SK-N-SH (cell line): ENCODE measurements at regions not wholly inside any gene's neighbourhood (a gene's known extent, or its start where the extent isn't known, plus 50 kb on each side); places are given as distances from the start of the nearest gene placed in this dataset.
"Not testable (repeated sequence)": the region's sequence is repeated elsewhere in the genome, so short reads cannot be mapped to it uniquely, and the experiment has no call there.

ENCODE experiments used
- CTCF ChIA-PET: fragments of 300-600, 350-600 bp; formaldehyde crosslinking; extraction: SDS; loops from one replicate; lab custom pipeline; 2021; lab: Yijun Ruan, JAX
- POLR2A ChIA-PET: fragments of 350-600 bp; sonication (Branson Sonifier 250); formaldehyde crosslinking; extraction: SDS; loops from one replicate; lab custom pipeline; 2020; ENCODE audit warnings: antibody characterized with exemption, inconsistent platforms; lab: Yijun Ruan, JAX
- DNase-seq: peaks from one replicate; pipeline ENCODE4 v3.0.0; 2012
- H2AFZ ChIP-seq: fragments of 200-600 bp; sonication (generic); 2 replicates; pipeline ENCODE4 v1.8.1; 2016; ENCODE audit warnings: antibody characterized with exemption, mild to moderate bottlenecking, low read depth
- H3F3A ChIP-seq: fragments of 200-600 bp; sonication (generic); replicated peaks from 2 replicates; pipeline ENCODE3; 2016; ENCODE audit warnings: antibody characterized with exemption, mild to moderate bottlenecking; ENCODE audit not compliant: insufficient read depth
- H3K27ac ChIP-seq, 2 experiments: fragments of 200-500 bp in 1 of 2; fragments of 200-600 bp in 1 of 2; sonication (Bioruptor generic) in 1 of 2; sonication (generic), shearing (Covaris generic) in 1 of 2; 2 replicates each; pipeline versions ENCODE4 v1.5.1 to v1.6.1; 2014 to 2016; ENCODE audit warnings: low read depth in 2 of 2, inconsistent platforms in 1 of 2, low read length in 1 of 2, mild to moderate bottlenecking in 1 of 2, mixed read lengths in 1 of 2
- H3K27me3 ChIP-seq: fragments of 200-600 bp; sonication (generic), shearing (Covaris generic); 2 replicates; pipeline ENCODE4 v1.6.1; 2016; ENCODE audit warnings: mixed run types; ENCODE audit not compliant: insufficient read depth
- H3K36me3 ChIP-seq, 2 experiments: fragments of 200-500 bp in 1 of 2; fragments of 200-600 bp in 1 of 2; sonication (Bioruptor generic) in 1 of 2; sonication (generic) in 1 of 2; replicated peaks in 1 of 2; 2 replicates each; pipeline versions ENCODE3 to v1.5.1; 2014 to 2016; ENCODE audit warnings: low read length in 1 of 2, mild to moderate bottlenecking in 1 of 2; ENCODE audit not compliant: insufficient read depth in 2 of 2, control insufficient read depth in 1 of 2
- H3K4me1 ChIP-seq, 2 experiments: fragments of 200-500 bp in 1 of 2; fragments of 200-600 bp in 1 of 2; sonication (Bioruptor generic) in 1 of 2; sonication (generic), shearing (Covaris generic) in 1 of 2; 2 replicates each; pipeline versions ENCODE4 v1.5.1 to v1.6.1; 2014 to 2016; ENCODE audit warnings: low read depth in 1 of 2, low read length in 1 of 2, mixed run types in 1 of 2; ENCODE audit not compliant: insufficient read depth in 2 of 2, control insufficient read depth in 1 of 2
- H3K4me2 ChIP-seq: fragments of 200-600 bp; sonication (generic), shearing (Covaris generic); 2 replicates; pipeline ENCODE4 v1.6.1; 2017; ENCODE audit warnings: mixed run types
- H3K4me3 ChIP-seq, 2 experiments: fragments of 200-500 bp in 1 of 2; fragments of 200-600 bp in 1 of 2; sonication (Bioruptor generic) in 1 of 2; sonication (generic), shearing (Covaris generic) in 1 of 2; 2 replicates each; pipeline versions ENCODE4 v1.5.1 to v1.8.1; 2014 to 2016; ENCODE audit warnings: low read depth in 2 of 2, inconsistent platforms in 1 of 2, low read length in 1 of 2, mild to moderate bottlenecking in 1 of 2, mixed read lengths in 1 of 2, moderate library complexity in 1 of 2
- H3K79me2 ChIP-seq: fragments of 200-600 bp; sonication (generic); 2 replicates; pipeline ENCODE4 v1.8.1; 2017; ENCODE audit warnings: mild to moderate bottlenecking; ENCODE audit not compliant: insufficient read depth
- H3K9ac ChIP-seq: fragments of 200-600 bp; sonication (generic); 2 replicates; pipeline ENCODE4 v1.6.1; 2017; ENCODE audit warnings: mixed run types
- H3K9me2 ChIP-seq: fragments of 200-600 bp; sonication (generic); 2 replicates; pipeline ENCODE4 v1.6.1; 2017; ENCODE audit warnings: mixed run types
- H3K9me3 ChIP-seq: fragments of 200-600 bp; sonication (generic); 2 replicates; pipeline ENCODE4 v1.6.1; 2017; ENCODE audit warnings: mixed run types, mild to moderate bottlenecking, moderate library complexity
- H4K20me1 ChIP-seq: fragments of 200-600 bp; sonication (generic); 2 replicates; pipeline ENCODE4 v1.6.1; 2017; ENCODE audit warnings: mild to moderate bottlenecking, mixed run types; ENCODE audit not compliant: insufficient read depth
- ELF1 ChIP-seq: IDR thresholded peaks from 2 replicates; pipeline ENCODE4 v1.4.0; 2012
- FOSL2 ChIP-seq: IDR thresholded peaks from 2 replicates; pipeline ENCODE4 v1.4.0; 2012; ENCODE audit warnings: low read depth, mild to moderate bottlenecking, moderate library complexity, borderline replicate concordance
- FOXJ3 ChIP-seq: sonication (generic); formaldehyde crosslinking; IDR thresholded peaks from 2 replicates; pipeline ENCODE4 v1.5.1; 2020; ENCODE audit warnings: mild to moderate bottlenecking, missing genetic modification reagents
- GABPA ChIP-seq: IDR thresholded peaks from 2 replicates; pipeline ENCODE4 v1.4.0; 2012; ENCODE audit warnings: low read depth, mild to moderate bottlenecking
- NRF1 ChIP-seq: IDR thresholded peaks from 2 replicates; pipeline ENCODE4 v1.6.1; 2012; ENCODE audit warnings: low read depth, mild to moderate bottlenecking, low read length
- POLR2AphosphoS5 ChIP-seq: IDR thresholded peaks from 2 replicates; pipeline ENCODE4 v1.6.1; 2012; ENCODE audit warnings: low read depth, low read length
- RAD21 ChIP-seq: IDR thresholded peaks from 2 replicates; pipeline ENCODE4 v1.6.1; 2012; ENCODE audit warnings: mild to moderate bottlenecking, low read length
- RCOR1 ChIP-seq: fragments of 150-350 bp; IDR thresholded peaks from 2 replicates; pipeline ENCODE4 v1.6.1; 2017; ENCODE audit warnings: antibody characterized with exemption, low read length
- RFX5 ChIP-seq: IDR thresholded peaks from 2 replicates; pipeline ENCODE4 v1.6.1; 2012; ENCODE audit warnings: mild to moderate bottlenecking, improper control_type of control experiment, low read length
- SIN3A ChIP-seq: IDR thresholded peaks from 2 replicates; pipeline ENCODE4 v1.6.1; 2012; ENCODE audit warnings: low read depth, mild to moderate bottlenecking, low read length, moderate library complexity, borderline replicate concordance
- TCF12 ChIP-seq: IDR thresholded peaks from 2 replicates; pipeline ENCODE4 v1.4.0; 2012
- YY1 ChIP-seq: IDR thresholded peaks from 2 replicates; pipeline ENCODE4 v1.4.0; 2012; ENCODE audit warnings: low read depth, mild to moderate bottlenecking
- WGBS: methylation state at CpG from one replicate; pipeline ENCODE4 v1.1.6; 2017; ENCODE audit warnings: low lambda C conversion rate; 5-methylcytosine and 5-hydroxymethylcytosine counted together
- TF ChIP-seq, protein P1 (sequence below): fragments of 200-600 bp; sonication (generic); IDR thresholded peaks from 2 replicates; pipeline ENCODE4 v1.6.1; 2017; ENCODE audit warnings: antibody characterized with exemption, mild to moderate bottlenecking, moderate library complexity
- TF ChIP-seq, protein P2 (sequence below): fragments of 150-350 bp; IDR thresholded peaks from 2 replicates; pipeline ENCODE4 v1.6.1; 2017; ENCODE audit warnings: antibody characterized with exemption, low read length, low read depth, borderline replicate concordance
- TF ChIP-seq, protein P3 (sequence below): fragments of 150-350 bp; IDR thresholded peaks from 2 replicates; pipeline ENCODE4 v1.6.1; 2016; ENCODE audit warnings: mild to moderate bottlenecking, low read depth, low read length
- TF ChIP-seq, protein P4 (sequence below): IDR thresholded peaks from 2 replicates; pipeline ENCODE4 v1.4.0; 2012; ENCODE audit warnings: low read depth

DNA sequence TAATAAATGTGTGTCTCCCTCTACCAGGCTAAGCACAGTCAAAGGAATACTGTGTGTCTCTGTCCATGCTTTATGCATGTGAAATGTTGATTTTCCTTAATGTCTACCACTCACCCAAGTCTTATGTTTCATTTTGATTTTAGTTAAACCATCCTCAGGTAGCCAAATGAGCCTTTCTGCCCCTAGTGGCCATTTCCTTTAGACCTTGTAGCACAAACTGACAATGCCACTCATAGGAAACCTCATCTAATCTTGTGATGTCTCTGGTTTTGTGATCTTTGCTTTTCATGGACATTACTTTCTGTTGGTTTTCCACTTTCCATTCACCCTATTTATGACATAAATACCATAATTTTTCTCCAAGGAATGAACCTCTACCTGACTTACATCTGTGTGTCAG lies 820.8 kb downstream of the MAT2B start:
- Histone ChIP-seq H3K79me2 (no peaks in the 10 kb centered on the region), H3K9me2 (no peaks in the 10 kb centered on the region), H3K4me2 (no peak overlapping the region), H4K20me1 (no peaks in the 10 kb centered on the region), H3K27ac (no peak overlapping the region), H3K36me3 (peaks cover 0 to 3% of the 10 kb centered on the region in 2 experiments), H3F3A (no peaks in the 10 kb centered on the region), H3K4me3 (no peak overlapping the region), H2AFZ (no peak overlapping the region), H3K9me3 (no peaks in the 10 kb centered on the region; the same call in 1 of the 2 replicates), H3K4me1 (peaks cover 0 to 4% of the 10 kb centered on the region in 2 experiments; a peak in 1 of 4 replicates), H3K9ac (no peak overlapping the region), H3K27me3 (no peaks in the 10 kb centered on the region)
- DNase-seq: no peak
- ChIA-PET CTCF (no interaction called here), POLR2A (no interaction called here)
- no peak for TF ChIP-seq SIN3A
- TF ChIP-seq, protein P1, sequence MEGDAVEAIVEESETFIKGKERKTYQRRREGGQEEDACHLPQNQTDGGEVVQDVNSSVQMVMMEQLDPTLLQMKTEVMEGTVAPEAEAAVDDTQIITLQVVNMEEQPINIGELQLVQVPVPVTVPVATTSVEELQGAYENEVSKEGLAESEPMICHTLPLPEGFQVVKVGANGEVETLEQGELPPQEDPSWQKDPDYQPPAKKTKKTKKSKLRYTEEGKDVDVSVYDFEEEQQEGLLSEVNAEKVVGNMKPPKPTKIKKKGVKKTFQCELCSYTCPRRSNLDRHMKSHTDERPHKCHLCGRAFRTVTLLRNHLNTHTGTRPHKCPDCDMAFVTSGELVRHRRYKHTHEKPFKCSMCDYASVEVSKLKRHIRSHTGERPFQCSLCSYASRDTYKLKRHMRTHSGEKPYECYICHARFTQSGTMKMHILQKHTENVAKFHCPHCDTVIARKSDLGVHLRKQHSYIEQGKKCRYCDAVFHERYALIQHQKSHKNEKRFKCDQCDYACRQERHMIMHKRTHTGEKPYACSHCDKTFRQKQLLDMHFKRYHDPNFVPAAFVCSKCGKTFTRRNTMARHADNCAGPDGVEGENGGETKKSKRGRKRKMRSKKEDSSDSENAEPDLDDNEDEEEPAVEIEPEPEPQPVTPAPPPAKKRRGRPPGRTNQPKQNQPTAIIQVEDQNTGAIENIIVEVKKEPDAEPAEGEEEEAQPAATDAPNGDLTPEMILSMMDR: peak; percentile 35

DNA sequence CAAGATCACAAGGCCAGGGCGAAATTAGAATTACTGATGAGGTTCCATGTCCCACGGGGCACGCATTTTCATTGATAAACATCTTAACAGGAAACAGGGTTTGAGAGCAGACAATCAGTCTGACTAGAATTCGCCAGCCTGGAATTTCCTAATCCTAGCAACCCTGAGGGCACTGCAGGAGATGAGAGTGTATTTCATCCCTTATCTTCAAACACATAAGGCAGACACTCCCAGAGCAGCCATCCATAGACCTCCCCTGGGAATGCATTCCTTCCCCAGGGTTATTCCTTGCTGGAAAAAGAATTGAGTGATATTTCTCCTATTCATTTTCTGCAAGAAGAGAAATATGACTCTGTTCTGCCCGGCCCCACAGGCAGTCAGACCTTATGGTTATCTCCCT lies 821.7 kb downstream of the MAT2B start:
- H3K27ac ChIP-seq, H2AFZ ChIP-seq, H3K27me3 ChIP-seq, H3K4me1 ChIP-seq, H3F3A ChIP-seq, DNase-seq, H3K36me3 ChIP-seq, H3K9me2 ChIP-seq, POLR2A ChIA-PET, H3K9me3 ChIP-seq, H3K79me2 ChIP-seq, H3K9ac ChIP-seq, H4K20me1 ChIP-seq, H3K4me3 ChIP-seq, H3K4me2 ChIP-seq: not testable (repeated sequence)
- WGBS: 61% methylated on average over 5 of the region's 5 CpGs
- CTCF ChIA-PET: interaction anchor here (0.7 kb wide), 1 partner anchor 10 kb away, joined by 3 read pairs; no protein-coding TSS in a partner anchor

DNA sequence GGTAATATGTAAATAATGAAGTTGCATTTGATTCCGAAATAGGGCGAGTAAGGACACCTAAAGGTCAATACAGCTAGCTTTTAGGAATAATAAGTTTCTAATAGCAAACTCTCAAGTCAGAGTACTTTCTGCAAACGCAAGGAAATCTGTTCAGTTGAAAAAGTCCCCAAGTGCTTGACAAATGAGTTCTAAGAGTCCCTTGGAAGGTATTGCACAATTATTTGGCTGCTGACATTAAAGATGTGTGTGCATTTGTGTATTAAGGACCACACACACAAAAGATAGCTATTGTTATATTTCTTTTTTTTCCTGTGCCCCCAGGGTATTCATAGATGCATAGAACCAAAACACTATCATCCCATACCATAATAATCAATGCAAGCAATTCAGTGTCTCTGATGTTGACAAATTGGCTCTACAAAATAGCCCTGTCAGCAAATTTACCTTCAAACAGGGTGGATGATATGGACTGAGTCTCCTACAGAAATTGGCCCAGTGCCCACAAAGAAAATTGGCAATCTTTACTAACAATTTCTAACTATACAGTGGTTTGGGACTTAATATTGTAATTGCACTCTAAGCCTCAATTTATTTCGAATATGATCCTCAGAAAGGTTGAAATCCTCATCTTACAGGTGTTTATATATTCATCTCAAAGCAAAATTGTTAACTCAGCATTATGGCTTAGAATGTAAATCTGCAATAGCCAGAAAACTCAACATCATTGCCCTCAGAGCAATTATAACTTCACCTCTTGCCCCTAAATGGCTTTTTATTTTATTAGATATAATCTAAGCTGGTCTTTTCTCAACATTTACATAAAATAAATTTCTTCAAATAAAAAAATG lies 827.2 kb downstream of the MAT2B start:
- Histone ChIP-seq H4K20me1 (no peaks in the 10 kb centered on the region), H3K27ac (no peak overlapping the region), H3K9me3 (no peaks in the 10 kb centered on the region; the same call in 1 of the 2 replicates), H3K4me1 (peaks cover 0 to 20% of the 10 kb centered on the region in 2 experiments), H2AFZ (no peak overlapping the region), H3K4me3 (no peak overlapping the region)
- 70% methylated on average over 4 of the region's 4 CpGs for WGBS
- no peak for TF ChIP-seq YY1
- TF ChIP-seq RFX5: no peak
- no peak for TF ChIP-seq RAD21
- no peak for TF ChIP-seq TCF12
- no peak for TF ChIP-seq RCOR1
- TF ChIP-seq POLR2AphosphoS5: no peak
- no peak for TF ChIP-seq NRF1
- TF ChIP-seq GABPA: no peak
- TF ChIP-seq, protein P2, sequence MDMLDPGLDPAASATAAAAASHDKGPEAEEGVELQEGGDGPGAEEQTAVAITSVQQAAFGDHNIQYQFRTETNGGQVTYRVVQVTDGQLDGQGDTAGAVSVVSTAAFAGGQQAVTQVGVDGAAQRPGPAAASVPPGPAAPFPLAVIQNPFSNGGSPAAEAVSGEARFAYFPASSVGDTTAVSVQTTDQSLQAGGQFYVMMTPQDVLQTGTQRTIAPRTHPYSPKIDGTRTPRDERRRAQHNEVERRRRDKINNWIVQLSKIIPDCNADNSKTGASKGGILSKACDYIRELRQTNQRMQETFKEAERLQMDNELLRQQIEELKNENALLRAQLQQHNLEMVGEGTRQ: no peak
- TF ChIP-seq, protein P3, sequence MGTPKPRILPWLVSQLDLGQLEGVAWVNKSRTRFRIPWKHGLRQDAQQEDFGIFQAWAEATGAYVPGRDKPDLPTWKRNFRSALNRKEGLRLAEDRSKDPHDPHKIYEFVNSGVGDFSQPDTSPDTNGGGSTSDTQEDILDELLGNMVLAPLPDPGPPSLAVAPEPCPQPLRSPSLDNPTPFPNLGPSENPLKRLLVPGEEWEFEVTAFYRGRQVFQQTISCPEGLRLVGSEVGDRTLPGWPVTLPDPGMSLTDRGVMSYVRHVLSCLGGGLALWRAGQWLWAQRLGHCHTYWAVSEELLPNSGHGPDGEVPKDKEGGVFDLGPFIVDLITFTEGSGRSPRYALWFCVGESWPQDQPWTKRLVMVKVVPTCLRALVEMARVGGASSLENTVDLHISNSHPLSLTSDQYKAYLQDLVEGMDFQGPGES: no peak
- no peak for TF ChIP-seq FOXJ3 (CRISPR knock-in tag)
- TF ChIP-seq SIN3A: no peak
- TF ChIP-seq, protein P4, sequence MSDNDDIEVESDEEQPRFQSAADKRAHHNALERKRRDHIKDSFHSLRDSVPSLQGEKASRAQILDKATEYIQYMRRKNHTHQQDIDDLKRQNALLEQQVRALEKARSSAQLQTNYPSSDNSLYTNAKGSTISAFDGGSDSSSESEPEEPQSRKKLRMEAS: no peak
- no peak for TF ChIP-seq FOSL2
- no peak for TF ChIP-seq ELF1
- TF ChIP-seq, all 33 proteins: peak for 0
- ChIA-PET CTCF (no interaction called here), POLR2A (no interaction called here)
- Histone ChIP-seq H3K36me3 (peaks cover 0 to 3% of the 10 kb centered on the region in 2 experiments), H3K79me2 (no peaks in the 10 kb centered on the region), H3K27me3 (no peaks in the 10 kb centered on the region), H3K9ac (no peak overlapping the region), H3K9me2 (no peaks in the 10 kb centered on the region), H3F3A (peaks cover 20% of the 10 kb centered on the region), H3K4me2 (no peak overlapping the region)
- DNase-seq: no peak
